K562 (cell line): ENCODE measurements at regions not wholly inside any gene's neighbourhood (a gene's known extent, or its start where the extent isn't known, plus 50 kb on each side); places are given as distances from the start of the nearest gene placed in this dataset.

Experiments
- CTCF ChIP-seq, 3 experiments: IDR thresholded peaks in 2 of 3; conservative IDR thresholded peaks in 1 of 3; 2 replicates each; pipeline ENCODE4 v1.5.1; 2011 to 2012; ENCODE audit warnings: low read length in 3 of 3, mild to moderate bottlenecking in 3 of 3, control low read depth in 2 of 3, improper control_type of control experiment in 1 of 3, inconsistent platforms in 1 of 3, low read depth in 1 of 3, mixed read lengths in 1 of 3, moderate library complexity in 1 of 3; ENCODE audit not compliant: insufficient read depth in 2 of 3
- EGR1 ChIP-seq: fragments of 450-650 bp; conservative IDR thresholded peaks from 2 replicates; pipeline ENCODE4 v1.6.1; 2017; ENCODE audit warnings: mild to moderate bottlenecking
- EP300 ChIP-seq: IDR thresholded peaks from 2 replicates; pipeline ENCODE4 v1.6.1; 2012; ENCODE audit warnings: low read length, improper control_type of control experiment
- POLR2AphosphoS5 ChIP-seq: IDR thresholded peaks from 2 replicates; pipeline ENCODE4 v1.6.1; 2011; ENCODE audit warnings: mild to moderate bottlenecking, low read depth, low read length, moderate library complexity; ENCODE audit not compliant: control insufficient read depth, insufficient read depth
- POU5F1 ChIP-seq: fragments of 150-350 bp; IDR thresholded peaks from 2 replicates; pipeline ENCODE4 v1.6.1; 2014; ENCODE audit warnings: borderline replicate concordance, low read length, low read depth, mild to moderate bottlenecking; ENCODE audit not compliant: partially characterized antibody
- U2AF2 ChIP-seq: fragments of 200-400 bp; formaldehyde crosslinking; optimal IDR thresholded peaks from 2 replicates; pipeline ENCODE3; 2017; ENCODE audit warnings: low read depth, mild to moderate bottlenecking, low read length
- ZBTB2 ChIP-seq: fragments of 450-650 bp; IDR thresholded peaks from 2 replicates; pipeline ENCODE4 v1.6.1; 2016; ENCODE audit warnings: antibody characterized with exemption
- ZNF445 ChIP-seq: fragments of 250-450 bp; sonication (Bioruptor Pico); IDR thresholded peaks from 2 replicates; pipeline ENCODE4 v1.4.0; 2020; ENCODE audit warnings: low read depth, mild to moderate bottlenecking, moderate library complexity

GRCh38 chr18:57906852-57907251, 103.7 kb upstream of the ATP8B1 start:
- TF ChIP-seq POU5F1 (no peak), U2AF2 (no peak), ZBTB2 (no peak), EP300 (no peak), POLR2AphosphoS5 (no peak), CTCF (IDR thresholded peaks at IDR 0.05 in 2 of 3, conservative IDR thresholded peaks at IDR 0.05 in 1 of 3; ENCODE audit: insufficient read depth in 2 of 3, low read depth in 1 of 3, low read length in 3 of 3) (peak; percentile 24 to 37 (median 35); a peak in 4 of 6 replicates), EGR1 (no peak), ZNF445 (CRISPR knock-in tag) (no peak)
